Adrenal gland (tissue), 5 donors: ENCODE measurements at regions not wholly inside any gene's neighbourhood (a gene's known extent, or its start where the extent isn't known, plus 50 kb on each side); places are given as distances from the start of the nearest gene placed in this dataset.

Experiments
- CTCF ChIP-seq, 6 experiments: fragments of 450-650 bp in 4 of 6; fragments of 200-600 bp in 2 of 6; sonication (generic) in 1 of 6; IDR thresholded peaks; 1 replicate in 5 of 6; 2 replicates in 1 of 6; pipeline versions ENCODE4 v1.5.1 to v1.8.0; 2016 to 2021; ENCODE audit warnings: antibody characterized with exemption in 6 of 6, mild to moderate bottlenecking in 2 of 6, moderate library complexity in 1 of 6
- POLR2A ChIP-seq, 2 donors: fragments of 450-650 bp; IDR thresholded peaks; one replicate each; pipeline ENCODE4 v1.6.1; 2017; ENCODE audit warnings: antibody characterized with exemption in 2 of 2, mild to moderate bottlenecking in 2 of 2, moderate library complexity in 1 of 2
- donor health status: DM: no; HTN: no; CAD: no.

GRCh38 chr12:105667973-105668743 is 337.7 kb downstream of the C12orf75 start:
- TF ChIP-seq CTCF (IDR thresholded peaks at IDR 0.05) = no peak
- no peak for TF ChIP-seq POLR2A (IDR thresholded peaks at IDR 0.05)
